Spleen (tissue), 11 donors: ENCODE measurements at regions not wholly inside any gene's neighbourhood (a gene's known extent, or its start where the extent isn't known, plus 50 kb on each side); places are given as distances from the start of the nearest gene placed in this dataset.

ENCODE experiments used
- DNase-seq: peaks from one replicate; pipeline ENCODE4 v3.0.0-alpha.2; 2020
- H3K27ac ChIP-seq, 8 donors: fragments of 200-600 bp; sonication (generic) in 7 of 8; 1 replicate in 4 of 8; 2 replicates in 4 of 8; pipeline versions ENCODE4 v1.5.0 to v1.8.0; 2016 to 2021; ENCODE audit warnings: inconsistent platforms in 4 of 8, mild to moderate bottlenecking in 4 of 8, moderate library complexity in 1 of 8
- H3K27me3 ChIP-seq, 7 donors: fragments of 200-600 bp; sonication (generic) in 6 of 7; replicated peaks in 1 of 7; 1 replicate in 4 of 7; 2 replicates in 3 of 7; pipeline versions ENCODE4 v1.5.0 to v1.8.0; 2016 to 2021; ENCODE audit warnings: inconsistent platforms in 3 of 7, mild to moderate bottlenecking in 1 of 7
- H3K36me3 ChIP-seq, 6 donors: fragments of 200-600 bp; sonication (generic) in 5 of 6; 1 replicate in 4 of 6; 2 replicates in 2 of 6; pipeline versions ENCODE4 v1.5.0 to v1.8.0; 2016 to 2021; ENCODE audit warnings: inconsistent platforms in 2 of 6
- H3K4me1 ChIP-seq, 6 donors: fragments of 200-600 bp; sonication (generic) in 5 of 6; 1 replicate in 3 of 6; 2 replicates in 3 of 6; pipeline versions ENCODE4 v1.5.0 to v1.8.0; 2016 to 2021; ENCODE audit warnings: inconsistent platforms in 3 of 6
- H3K4me3 ChIP-seq, 8 donors: fragments of 200-600 bp; sonication (generic) in 7 of 8; 1 replicate in 4 of 8; 2 replicates in 4 of 8; pipeline versions ENCODE4 v1.5.0 to v1.8.0; 2016 to 2021; ENCODE audit warnings: inconsistent platforms in 4 of 8, mild to moderate bottlenecking in 4 of 8, moderate library complexity in 2 of 8
- H3K9me3 ChIP-seq, 8 donors: fragments of 200-600 bp; sonication (generic) in 7 of 8; 1 replicate in 4 of 8; 2 replicates in 4 of 8; pipeline versions ENCODE4 v1.5.0 to v1.8.0; 2016 to 2021; ENCODE audit warnings: inconsistent platforms in 4 of 8
- CTCF ChIP-seq, 11 experiments: fragments of 200-600 bp in 7 of 11; fragments of 450-650 bp in 4 of 11; sonication (generic) in 4 of 11; IDR thresholded peaks in 8 of 11; conservative IDR thresholded peaks in 3 of 11; 1 replicate in 7 of 11; 2 replicates in 4 of 11; pipeline versions ENCODE4 v1.4.0 to v1.8.0; 2016 to 2021; ENCODE audit warnings: antibody characterized with exemption in 11 of 11, inconsistent platforms in 4 of 11, mild to moderate bottlenecking in 1 of 11
- POLR2A ChIP-seq, 3 donors: fragments of 450-650 bp; IDR thresholded peaks; one replicate each; pipeline ENCODE4 v1.5.1; 2017; ENCODE audit warnings: antibody characterized with exemption in 3 of 3, mild to moderate bottlenecking in 1 of 3
- POLR2AphosphoS5 ChIP-seq, 3 donors: sonication (generic); formaldehyde crosslinking; IDR thresholded peaks; one replicate each; pipeline ENCODE4 v1.5.1; 2017; ENCODE audit warnings: antibody characterized with exemption in 3 of 3
- WGBS, 5 donors: extraction: QIAGEN DNeasy Blood & Tissue Kit in 3 of 5; methylation state at CpG; one replicate each; pipeline versions ENCODE4 v1.1.5 to v1.1.7; 2013 to 2018; 5-methylcytosine and 5-hydroxymethylcytosine counted together
- intact Hi-C: fragments of 100-400 bp; cut with DNase I; formaldehyde crosslinking; loops from one replicate; pipeline ENCODE4 v1.15.0; 2023; ENCODE audit warnings: low total_unique reads
- donor health status: healthy with polysubstance abuse.
- donor health status: DM: no; HTN: no; CAD: no; lungs with moderate emphysema.
- donor health status: DM: no; HTN: no; CAD: no.
- donor health status: Bipolar disorder and iron deficiency.
- donor health status: healthy.
- donor health status: DM: no; HTN: no; CAD: no.
- donor health status: DM: yes; HTN: yes; CAD: no.

GRCh38 chr15:45863881-45864580 lies 229.2 kb downstream of the SQOR start:
- DNase-seq = no peak
- H3K27ac ChIP-seq = no peak overlapping the region
- no peak overlapping the region for H3K4me3 ChIP-seq
- H3K4me1 ChIP-seq = no peaks in the 10 kb centered on the region
- no peaks in the 10 kb centered on the region for H3K27me3 ChIP-seq
- WGBS, 5 donors = 72 to 92% (median 85%) methylated on average over 2 of the region's 2 CpGs
- intact Hi-C loops = no loop called here
- TF ChIP-seq POLR2AphosphoS5 (IDR thresholded peaks at IDR 0.05) = no peak
- TF ChIP-seq CTCF (IDR thresholded peaks at IDR 0.05 in 8 of 11, conservative IDR thresholded peaks at IDR 0.05 in 3 of 11) = no peak
- TF ChIP-seq POLR2A (IDR thresholded peaks at IDR 0.05) = no peak
- H3K9me3 ChIP-seq = no peaks in the 10 kb centered on the region
- H3K36me3 ChIP-seq = no peaks in the 10 kb centered on the region

- DNase-seq = no peak
- 73 to 81% (median 77%) methylated on average over 3 of the region's 3 CpGs for WGBS, 5 donors
- intact Hi-C loops = no loop called here
- peaks cover 0 to 6% (median 2%) of the 10 kb centered on the region in 8 donors for H3K9me3 ChIP-seq
- no peaks in the 10 kb centered on the region for H3K36me3 ChIP-seq
- no peak overlapping the region for H3K27ac ChIP-seq
- TF ChIP-seq CTCF (IDR thresholded peaks at IDR 0.05 in 8 of 11, conservative IDR thresholded peaks at IDR 0.05 in 3 of 11) (no peak), POLR2AphosphoS5 (IDR thresholded peaks at IDR 0.05) (no peak), POLR2A (IDR thresholded peaks at IDR 0.05) (no peak)
- no peaks in the 10 kb centered on the region for H3K4me1 ChIP-seq
- H3K27me3 ChIP-seq = no peaks in the 10 kb centered on the region
- no peak overlapping the region for H3K4me3 ChIP-seq
Observed at GRCh38 chr15:45866616-45867015, 231.8 kb downstream of the SQOR start.

GRCh38 chr15:45867281-45867680 lies 232.5 kb downstream of the SQOR start:
- Histone ChIP-seq H3K27ac (no peak overlapping the region), H3K36me3 (no peaks in the 10 kb centered on the region), H3K27me3 (no peaks in the 10 kb centered on the region), H3K4me3 (no peak overlapping the region), H3K4me1 (no peaks in the 10 kb centered on the region), H3K9me3 (peaks cover 0 to 12% (median 8%) of the 10 kb centered on the region in 8 donors)
- TF ChIP-seq POLR2AphosphoS5 (IDR thresholded peaks at IDR 0.05) (no peak), POLR2A (IDR thresholded peaks at IDR 0.05) (no peak), CTCF (IDR thresholded peaks at IDR 0.05 in 8 of 11, conservative IDR thresholded peaks at IDR 0.05 in 3 of 11) (no peak)
- no peak for DNase-seq
- intact Hi-C loops = no loop called here

GRCh38 chr15:45868109-45868691 lies 233.4 kb downstream of the SQOR start:
- WGBS, 5 donors = 90 to 98% (median 93%) methylated on average over 2 of the region's 2 CpGs
- no peak overlapping the region for H3K27ac ChIP-seq
- no peak for DNase-seq
- no peaks in the 10 kb centered on the region for H3K36me3 ChIP-seq
- no peaks in the 10 kb centered on the region for H3K27me3 ChIP-seq
- H3K4me1 ChIP-seq = no peaks in the 10 kb centered on the region
- no peak for TF ChIP-seq CTCF (IDR thresholded peaks at IDR 0.05 in 8 of 11, conservative IDR thresholded peaks at IDR 0.05 in 3 of 11)
- no peak for TF ChIP-seq POLR2A (IDR thresholded peaks at IDR 0.05)
- TF ChIP-seq POLR2AphosphoS5 (IDR thresholded peaks at IDR 0.05) = no peak
- intact Hi-C loops = no loop called here
- H3K4me3 ChIP-seq = no peak overlapping the region
- H3K9me3 ChIP-seq = peaks cover 0 to 22% (median 16%) of the 10 kb centered on the region in 8 donors
